Left lung (tissue), 4 donors: ENCODE measurements at regions not wholly inside any gene's neighbourhood (a gene's known extent, or its start where the extent isn't known, plus 50 kb on each side); places are given as distances from the start of the nearest gene placed in this dataset.

Experiments used
- ATAC-seq: fragments of 200-7000 bp; cut with Tn5 transposase; one replicate; pipeline ENCODE4 v1.9.1; 2020; ENCODE audit warnings: moderate library complexity
- DNase-seq, 4 donors: peaks; one replicate each; pipeline ENCODE4 v3.0.0-alpha.2; 2013 to 2020
- H3K27ac ChIP-seq, 2 donors: fragments of 200-600 bp; sonication (generic) in 1 of 2; one replicate each; pipeline versions ENCODE4 v1.5.0 to v1.8.0; 2020 to 2021
- H3K27me3 ChIP-seq, 2 donors: fragments of 200-600 bp; sonication (generic) in 1 of 2; one replicate each; pipeline versions ENCODE4 v1.5.0 to v1.8.0; 2020 to 2021
- H3K36me3 ChIP-seq, 2 donors: fragments of 200-600 bp; sonication (generic) in 1 of 2; one replicate each; pipeline versions ENCODE4 v1.5.0 to v1.8.0; 2020 to 2021
- H3K4me1 ChIP-seq, 2 donors: fragments of 200-600 bp; one replicate each; pipeline ENCODE4 v1.8.0; 2021
- H3K4me3 ChIP-seq, 2 donors: fragments of 200-600 bp; sonication (generic) in 1 of 2; one replicate each; pipeline versions ENCODE4 v1.5.0 to v1.8.0; 2020 to 2021; ENCODE audit warnings: mild to moderate bottlenecking in 1 of 2
- H3K9me3 ChIP-seq, 2 donors: fragments of 200-600 bp; sonication (generic) in 1 of 2; one replicate each; pipeline versions ENCODE4 v1.5.0 to v1.8.0; 2020 to 2021
- CTCF ChIP-seq, 2 donors: fragments of 200-600 bp; sonication (generic) in 1 of 2; IDR thresholded peaks; one replicate each; pipeline versions ENCODE4 v1.5.0 to v1.8.0; 2021; ENCODE audit warnings: antibody characterized with exemption in 2 of 2
- intact Hi-C, 2 donors: fragments of 100-400 bp; cut with DNase I; formaldehyde crosslinking; loops; one replicate each; pipeline versions ENCODE4 v1.11.2 to v1.14.2; 2022
- donor health status: DM: no; HTN: yes; CAD: no.
- donor health status: DM: no; HTN: no; CAD: no.

GRCh38 chr17:45697076-45697475 is 87.0 kb upstream of the CRHR1 start:
- Histone ChIP-seq H3K36me3 (no peaks in the 10 kb centered on the region), H3K4me3 (no peak overlapping the region), H3K27ac (no peak overlapping the region), H3K9me3 (no peaks in the 10 kb centered on the region), H3K27me3 (peaks cover 0 to 47% of the 10 kb centered on the region in 2 donors), H3K4me1 (no peaks in the 10 kb centered on the region)
- no peak for TF ChIP-seq CTCF (IDR thresholded peaks at IDR 0.05)
- ATAC-seq (no peak), DNase-seq (no peak)
- intact Hi-C loops, result no loop called here

GRCh38 chr17:45700171-45701090 is 83.7 kb upstream of the CRHR1 start:
- Histone ChIP-seq H3K4me3 (no peak overlapping the region), H3K36me3 (no peaks in the 10 kb centered on the region), H3K27ac (no peak overlapping the region), H3K27me3 (peaks cover 0 to 45% of the 10 kb centered on the region in 2 donors), H3K4me1 (no peaks in the 10 kb centered on the region), H3K9me3 (no peaks in the 10 kb centered on the region)
- DNase-seq, result no peak
- intact Hi-C loops, result no loop called here
- no peak for TF ChIP-seq CTCF (IDR thresholded peaks at IDR 0.05)
- no peak for ATAC-seq

- no peak overlapping the region for H3K27ac ChIP-seq
- no peak for TF ChIP-seq CTCF (IDR thresholded peaks at IDR 0.05)
- H3K4me1 ChIP-seq, result no peaks in the 10 kb centered on the region
- H3K4me3 ChIP-seq, result no peak overlapping the region
- DNase-seq, result peak in 2 of 4 donors; percentile 8 to 22
- intact Hi-C loops, result no loop called here
- ATAC-seq, result no peak
- no peaks in the 10 kb centered on the region for H3K36me3 ChIP-seq
- peaks cover 0 to 49% of the 10 kb centered on the region in 2 donors for H3K27me3 ChIP-seq
- no peaks in the 10 kb centered on the region for H3K9me3 ChIP-seq
These were observed 81.4 kb upstream of the CRHR1 start for GRCh38 chr17:45702666-45703266.

GRCh38 chr17:45703348-45703747 is 80.8 kb upstream of the CRHR1 start:
- intact Hi-C loops, result no loop called here
- Histone ChIP-seq H3K4me3 (no peak overlapping the region), H3K9me3 (no peaks in the 10 kb centered on the region), H3K27me3 (peaks cover 0 to 55% of the 10 kb centered on the region in 2 donors), H3K27ac (no peak overlapping the region), H3K36me3 (no peaks in the 10 kb centered on the region), H3K4me1 (no peaks in the 10 kb centered on the region)
- no peak for ATAC-seq
- no peak for TF ChIP-seq CTCF (IDR thresholded peaks at IDR 0.05)
- DNase-seq, result no peak

GRCh38 chr17:45703806-45704205 is 80.3 kb upstream of the CRHR1 start:
- ATAC-seq (no peak), DNase-seq (no peak)
- Histone ChIP-seq H3K36me3 (no peaks in the 10 kb centered on the region), H3K27me3 (peaks cover 0 to 60% of the 10 kb centered on the region in 2 donors), H3K9me3 (no peaks in the 10 kb centered on the region), H3K4me3 (no peak overlapping the region), H3K4me1 (no peaks in the 10 kb centered on the region), H3K27ac (no peak overlapping the region)
- intact Hi-C loops, result no loop called here
- no peak for TF ChIP-seq CTCF (IDR thresholded peaks at IDR 0.05)
